ENCODE measurements at regions not wholly inside any gene's neighbourhood (a gene's known extent, or its start where the extent isn't known, plus 50 kb on each side); places are given as distances from the start of the nearest gene placed in this dataset.

DNA sequence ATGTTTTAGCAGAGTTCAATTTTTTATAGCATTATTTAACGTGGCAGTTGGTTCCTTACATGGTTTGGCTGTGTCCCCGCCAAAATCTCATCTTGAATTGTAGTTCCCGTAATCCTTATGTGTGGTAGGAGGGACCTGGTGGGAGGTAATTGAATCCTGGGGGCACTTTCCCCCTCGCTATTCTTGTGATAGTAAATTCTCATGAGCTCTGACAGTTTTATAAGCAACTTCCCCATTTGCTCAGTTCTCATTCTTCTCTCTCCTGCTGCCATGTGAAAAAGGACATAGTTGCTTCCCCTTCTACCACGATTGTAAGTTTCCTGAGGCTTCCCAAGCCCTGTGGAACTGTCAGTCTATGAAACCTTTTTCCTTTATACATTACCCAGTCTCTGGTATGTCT lies 329.5 kb downstream of the GRIA2 start:
- no peaks in the 10 kb centered on the region for H3K4me1 ChIP-seq (ENCODE audit: control insufficient read depth in 2 of 2, insufficient read depth in 2 of 2, low read length in 2 of 2)
- H3K4me2 ChIP-seq (replicated peaks; ENCODE audit: low read depth, low read length, poor library complexity, severe bottlenecking), result no peak overlapping the region
- H3K9ac ChIP-seq (ENCODE audit: low read length), result no peak overlapping the region
- no peaks in the 10 kb centered on the region for H3K9me3 ChIP-seq (ENCODE audit: control extremely low read depth in 1 of 3, control insufficient read depth in 2 of 3, insufficient read depth in 1 of 3, low read length in 2 of 3)
- intact Hi-C loops (cut with micrococcal nuclease), result no loop called here
- no peaks in the 10 kb centered on the region for H3K4me1 Mint-ChIP-seq
- no peak overlapping the region for H2AFZ ChIP-seq (ENCODE audit: insufficient read depth, low read depth, low read length, poor library complexity, severe bottlenecking)
- ChIA-PET POLR2A (no interaction called here), CTCF (no interaction called here)
- H3K4me3 ChIP-seq (ENCODE audit: control extremely low read depth in 1 of 5, extremely low read depth in 1 of 5, insufficient read depth in 1 of 5, low read depth in 2 of 5, low read length in 4 of 5), result no peak overlapping the region
- H3K27ac ChIP-seq (ENCODE audit: low read length in 2 of 2), result no peak overlapping the region
- TF ChIP-seq EZH2 (IDR thresholded peaks at IDR 0.05; ENCODE audit: borderline replicate concordance, insufficient read depth, low read depth, low read length, poor library complexity, severe bottlenecking), result no peak
- TF ChIP-seq, protein P1, sequence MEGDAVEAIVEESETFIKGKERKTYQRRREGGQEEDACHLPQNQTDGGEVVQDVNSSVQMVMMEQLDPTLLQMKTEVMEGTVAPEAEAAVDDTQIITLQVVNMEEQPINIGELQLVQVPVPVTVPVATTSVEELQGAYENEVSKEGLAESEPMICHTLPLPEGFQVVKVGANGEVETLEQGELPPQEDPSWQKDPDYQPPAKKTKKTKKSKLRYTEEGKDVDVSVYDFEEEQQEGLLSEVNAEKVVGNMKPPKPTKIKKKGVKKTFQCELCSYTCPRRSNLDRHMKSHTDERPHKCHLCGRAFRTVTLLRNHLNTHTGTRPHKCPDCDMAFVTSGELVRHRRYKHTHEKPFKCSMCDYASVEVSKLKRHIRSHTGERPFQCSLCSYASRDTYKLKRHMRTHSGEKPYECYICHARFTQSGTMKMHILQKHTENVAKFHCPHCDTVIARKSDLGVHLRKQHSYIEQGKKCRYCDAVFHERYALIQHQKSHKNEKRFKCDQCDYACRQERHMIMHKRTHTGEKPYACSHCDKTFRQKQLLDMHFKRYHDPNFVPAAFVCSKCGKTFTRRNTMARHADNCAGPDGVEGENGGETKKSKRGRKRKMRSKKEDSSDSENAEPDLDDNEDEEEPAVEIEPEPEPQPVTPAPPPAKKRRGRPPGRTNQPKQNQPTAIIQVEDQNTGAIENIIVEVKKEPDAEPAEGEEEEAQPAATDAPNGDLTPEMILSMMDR (IDR thresholded peaks at IDR 0.05), result no peak
- no peaks in the 10 kb centered on the region for H3K36me3 ChIP-seq (replicated peaks in 1 of 2; ENCODE audit: control extremely low read depth in 1 of 2, control insufficient read depth in 1 of 2, extremely low read depth in 1 of 2, insufficient read depth in 2 of 2, low read length in 1 of 2)
- no peak overlapping the region for H3K27ac Mint-ChIP-seq
- H3K4me3 Mint-ChIP-seq, result no peak overlapping the region
- WGBS (ENCODE audit: insufficient coverage), result 33% methylated on average over 2 of the region's 5 CpGs
- H3K27me3 Mint-ChIP-seq, result no peaks in the 10 kb centered on the region
- DNase-seq (no peak), ATAC-seq (ENCODE audit: low read depth) (no peak)
- no peaks in the 10 kb centered on the region for H4K20me1 ChIP-seq (ENCODE audit: control insufficient read depth, insufficient read depth, low read length, poor library complexity, severe bottlenecking)
- H3K79me2 ChIP-seq (ENCODE audit: control insufficient read depth, insufficient read depth, low read length), result no peaks in the 10 kb centered on the region
- no peaks in the 10 kb centered on the region for H3K27me3 ChIP-seq (replicated peaks in 1 of 4; ENCODE audit: control extremely low read depth in 1 of 4, control insufficient read depth in 3 of 4, insufficient read depth in 4 of 4, low read length in 3 of 4)
- H3K9me3 Mint-ChIP-seq (ENCODE audit: insufficient read depth), result no peaks in the 10 kb centered on the region

DNA sequence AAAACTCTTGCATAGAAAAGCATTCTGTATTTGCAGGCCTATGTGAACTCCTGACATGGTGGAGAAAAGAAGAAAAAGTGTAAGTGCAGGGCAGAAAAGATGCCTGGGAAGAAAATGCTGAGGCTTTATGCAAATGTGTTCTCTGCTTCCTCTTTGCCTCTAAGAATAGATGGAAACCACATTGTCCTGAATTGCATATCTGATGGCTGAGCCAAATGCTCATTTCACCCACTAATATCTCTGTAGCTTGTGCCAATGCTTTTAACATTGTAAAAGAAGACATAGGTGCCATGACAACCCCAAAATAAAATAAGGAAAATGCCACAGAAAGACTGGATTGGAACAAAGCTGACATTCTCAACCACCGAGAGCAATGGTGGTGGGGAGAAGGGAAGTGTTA lies 307.4 kb downstream of the GRIA2 start:
- Histone ChIP-seq H3K4me1 (ENCODE audit: control insufficient read depth in 2 of 2, insufficient read depth in 2 of 2, low read length in 2 of 2) (no peaks in the 10 kb centered on the region), H3K36me3 (replicated peaks in 1 of 2; ENCODE audit: control extremely low read depth in 1 of 2, control insufficient read depth in 1 of 2, extremely low read depth in 1 of 2, insufficient read depth in 2 of 2, low read length in 1 of 2) (no peaks in the 10 kb centered on the region), H3K4me2 (replicated peaks; ENCODE audit: low read depth, low read length, poor library complexity, severe bottlenecking) (no peak overlapping the region), H3K9ac (ENCODE audit: low read length) (no peak overlapping the region), H3K4me3 (ENCODE audit: control extremely low read depth in 1 of 5, extremely low read depth in 1 of 5, insufficient read depth in 1 of 5, low read depth in 2 of 5, low read length in 4 of 5) (no peak overlapping the region), H4K20me1 (ENCODE audit: control insufficient read depth, insufficient read depth, low read length, poor library complexity, severe bottlenecking) (no peaks in the 10 kb centered on the region), H3K9me3 (ENCODE audit: control extremely low read depth in 1 of 3, control insufficient read depth in 2 of 3, insufficient read depth in 1 of 3, low read length in 2 of 3) (peaks cover 0 to 17% (median 12%) of the 10 kb centered on the region in 3 donors), H2AFZ (ENCODE audit: insufficient read depth, low read depth, low read length, poor library complexity, severe bottlenecking) (no peak overlapping the region), H3K79me2 (ENCODE audit: control insufficient read depth, insufficient read depth, low read length) (no peaks in the 10 kb centered on the region), H3K27me3 (replicated peaks in 1 of 4; ENCODE audit: control extremely low read depth in 1 of 4, control insufficient read depth in 3 of 4, insufficient read depth in 4 of 4, low read length in 3 of 4) (no peaks in the 10 kb centered on the region), H3K27ac (ENCODE audit: low read length in 2 of 2) (no peak overlapping the region)
- intact Hi-C loops (cut with micrococcal nuclease), result no loop called here
- DNase-seq, result no peak
- 100% methylated on average over 1 of the region's 1 CpG for WGBS (ENCODE audit: insufficient coverage)
- no peak for ATAC-seq (ENCODE audit: low read depth)
- H3K27ac Mint-ChIP-seq, result no peak overlapping the region
- ChIA-PET POLR2A (no interaction called here), CTCF (no interaction called here)
- no peaks in the 10 kb centered on the region for H3K27me3 Mint-ChIP-seq
- H3K4me3 Mint-ChIP-seq, result no peak overlapping the region
- H3K4me1 Mint-ChIP-seq, result no peaks in the 10 kb centered on the region
- TF ChIP-seq, protein P1 (IDR thresholded peaks at IDR 0.05), result no peak
- TF ChIP-seq EZH2 (IDR thresholded peaks at IDR 0.05; ENCODE audit: borderline replicate concordance, insufficient read depth, low read depth, low read length, poor library complexity, severe bottlenecking), result no peak
- peaks cover 8% of the 10 kb centered on the region for H3K9me3 Mint-ChIP-seq (ENCODE audit: insufficient read depth)

Measured in B cell (primary cell).